ACHN (cell line): ENCODE measurements at regions not wholly inside any gene's neighbourhood (a gene's known extent, or its start where the extent isn't known, plus 50 kb on each side); places are given as distances from the start of the nearest gene placed in this dataset.
"Not testable (repeated sequence)": the region's sequence is repeated elsewhere in the genome, so short reads cannot be mapped to it uniquely, and the experiment has no call there.

ENCODE experiments used
- DNase-seq: peaks from one replicate; pipeline ENCODE4 v3.0.0-alpha.2; 2015
- in situ Hi-C: cut with HindIII; loops from 2 replicates; pipeline ENCODE4 v1.10.0; 2017; ENCODE audit warnings: low sequenced_read_pairs, low pct_ligation_motif_present, low pct_unique_long_range_greater_than_20kb

GRCh38 chrX:750812-751211 is 120.2 kb downstream of the SHOX start:
- no peak for DNase-seq
- in situ Hi-C loops, result no loop called here

- no peak for DNase-seq
- in situ Hi-C loops, result no loop called here
These were observed 119.7 kb downstream of the SHOX start for GRCh38 chrX:750263-750662.

- no peak for DNase-seq
- in situ Hi-C loops, result no loop called here
These were observed 116.6 kb downstream of the SHOX start for GRCh38 chrX:747176-747575.

- DNase-seq, result no peak
- in situ Hi-C loops, result no loop called here
These were observed 109.0 kb downstream of the SHOX start for GRCh38 chrX:739611-740010.

GRCh38 chrX:737021-737420 is 106.4 kb downstream of the SHOX start:
- in situ Hi-C loops, result not testable (repeated sequence)

GRCh38 chrX:734362-734761 is 103.8 kb downstream of the SHOX start:
- DNase-seq, result no peak
- in situ Hi-C loops, result no loop called here

More at GRCh38 chrX:737021-737420, 106.4 kb downstream of the SHOX start:
- DNase-seq, result not testable (repeated sequence)

- no peak for DNase-seq
- in situ Hi-C loops, result no loop called here
These were observed 103.4 kb downstream of the SHOX start for GRCh38 chrX:733961-734360.

- no peak for DNase-seq
- in situ Hi-C loops, result no loop called here
These were observed 99.2 kb downstream of the SHOX start for GRCh38 chrX:729583-730409.

GRCh38 chrX:729101-729500 is 98.5 kb downstream of the SHOX start:
- in situ Hi-C loops, DNase-seq: not testable (repeated sequence)

- in situ Hi-C loops, DNase-seq: not testable (repeated sequence)
These were observed 98.0 kb downstream of the SHOX start for GRCh38 chrX:728639-729038.

GRCh38 chrX:727738-728621 is 97.4 kb downstream of the SHOX start:
- in situ Hi-C loops, result no loop called here
- DNase-seq, result no peak

GRCh38 chrX:725971-726370 is 95.4 kb downstream of the SHOX start:
- no peak for DNase-seq
- in situ Hi-C loops, result no loop called here

GRCh38 chrX:724256-724655 is 93.7 kb downstream of the SHOX start:
- no peak for DNase-seq

GRCh38 chrX:723781-724180 is 93.2 kb downstream of the SHOX start:
- DNase-seq, result no peak

More at GRCh38 chrX:724256-724655, 93.7 kb downstream of the SHOX start:
- in situ Hi-C loops, result no loop called here

GRCh38 chrX:721354-721753 is 90.8 kb downstream of the SHOX start:
- no peak for DNase-seq
- in situ Hi-C loops, result no loop called here

More at GRCh38 chrX:723781-724180, 93.2 kb downstream of the SHOX start:
- in situ Hi-C loops, result no loop called here

- in situ Hi-C loops, result no loop called here
- no peak for DNase-seq
These were observed 90.2 kb downstream of the SHOX start for GRCh38 chrX:720825-721224.

- DNase-seq, result no peak
- in situ Hi-C loops, result no loop called here
These were observed 89.7 kb downstream of the SHOX start for GRCh38 chrX:720250-720649.

- in situ Hi-C loops, result no loop called here
- no peak for DNase-seq
These were observed 85.5 kb downstream of the SHOX start for GRCh38 chrX:716136-716535.

GRCh38 chrX:714131-714530 is 83.5 kb downstream of the SHOX start:
- DNase-seq, result no peak
- in situ Hi-C loops, result no loop called here
